ENCODE measurements at regions not wholly inside any gene's neighbourhood (a gene's known extent, or its start where the extent isn't known, plus 50 kb on each side); places are given as distances from the start of the nearest gene placed in this dataset.

DNA sequence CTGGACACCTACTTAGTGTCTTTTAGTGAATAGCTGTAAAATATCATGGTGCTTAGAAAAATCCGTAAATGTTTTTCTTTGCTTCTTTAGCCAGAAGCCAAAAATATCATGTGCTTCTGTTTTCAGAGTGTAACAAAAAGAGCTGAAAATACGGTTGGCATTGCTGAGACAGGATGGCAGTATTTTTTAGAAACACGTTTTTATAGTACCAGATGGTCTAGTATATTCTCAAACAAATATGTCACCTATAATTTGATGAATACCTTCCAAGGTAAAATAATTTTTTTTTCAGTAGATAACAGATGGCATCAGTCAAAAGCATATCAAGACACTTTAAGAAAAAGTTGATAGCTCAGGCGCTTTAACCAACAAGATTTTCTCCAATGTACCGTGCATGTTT, 326.6 kb downstream of the PHF14 start:
- TF ChIP-seq, protein P1, sequence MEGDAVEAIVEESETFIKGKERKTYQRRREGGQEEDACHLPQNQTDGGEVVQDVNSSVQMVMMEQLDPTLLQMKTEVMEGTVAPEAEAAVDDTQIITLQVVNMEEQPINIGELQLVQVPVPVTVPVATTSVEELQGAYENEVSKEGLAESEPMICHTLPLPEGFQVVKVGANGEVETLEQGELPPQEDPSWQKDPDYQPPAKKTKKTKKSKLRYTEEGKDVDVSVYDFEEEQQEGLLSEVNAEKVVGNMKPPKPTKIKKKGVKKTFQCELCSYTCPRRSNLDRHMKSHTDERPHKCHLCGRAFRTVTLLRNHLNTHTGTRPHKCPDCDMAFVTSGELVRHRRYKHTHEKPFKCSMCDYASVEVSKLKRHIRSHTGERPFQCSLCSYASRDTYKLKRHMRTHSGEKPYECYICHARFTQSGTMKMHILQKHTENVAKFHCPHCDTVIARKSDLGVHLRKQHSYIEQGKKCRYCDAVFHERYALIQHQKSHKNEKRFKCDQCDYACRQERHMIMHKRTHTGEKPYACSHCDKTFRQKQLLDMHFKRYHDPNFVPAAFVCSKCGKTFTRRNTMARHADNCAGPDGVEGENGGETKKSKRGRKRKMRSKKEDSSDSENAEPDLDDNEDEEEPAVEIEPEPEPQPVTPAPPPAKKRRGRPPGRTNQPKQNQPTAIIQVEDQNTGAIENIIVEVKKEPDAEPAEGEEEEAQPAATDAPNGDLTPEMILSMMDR (IDR thresholded peaks at IDR 0.05) = no peak
- no peak for TF ChIP-seq POLR2A (IDR thresholded peaks at IDR 0.05)
